ENCODE measurements at regions not wholly inside any gene's neighbourhood (a gene's known extent, or its start where the extent isn't known, plus 50 kb on each side); places are given as distances from the start of the nearest gene placed in this dataset.

GRCh38 chr2:145020694-145021093, 500.8 kb upstream of the ZEB2 start:
- POLR2A ChIA-PET: no interaction called here
- BruUV-seq (replicated peaks): no TSS peak

More at GRCh38 chr2:145020694-145021093, 500.8 kb upstream of the ZEB2 start:
- intact Hi-C loops (cut with micrococcal nuclease): no loop called here
- ChIA-PET RAD21 (ENCODE audit: low non-redundant PET in 1 of 2, low total read pairs in 2 of 2, uncharacterized antibody in 2 of 2, unreplicated experiment in 2 of 2) (no interaction called here), CTCF (no interaction called here)
- no peaks in the 10 kb centered on the region for H3K4me1 ChIP-seq (ENCODE audit: control insufficient read depth in 1 of 2, insufficient read depth in 2 of 2, low read length in 2 of 2)
- DNase-seq (ENCODE audit: low read depth, low spot score): no peak
- H3K9me3 ChIP-seq (ENCODE audit: control insufficient read depth in 1 of 2, insufficient read depth in 1 of 2, low read depth in 1 of 2, low read length in 2 of 2): no peaks in the 10 kb centered on the region
- no peaks in the 10 kb centered on the region; the same call in 1 of the 2 replicates for H3K9me2 ChIP-seq (ENCODE audit: insufficient read depth)
- ATAC-seq: no peak
- H2AFZ ChIP-seq (ENCODE audit: low read depth, low read length, poor library complexity, severe bottlenecking): no peak overlapping the region
- H3K4me3 ChIP-seq (replicated peaks in 1 of 2; ENCODE audit: low read depth in 1 of 2, low read length in 2 of 2): no peak overlapping the region
- H3K36me3 ChIP-seq (ENCODE audit: control insufficient read depth in 1 of 2, insufficient read depth in 2 of 2, low read length in 2 of 2): no peaks in the 10 kb centered on the region
- TF ChIP-seq CEBPB (IDR thresholded peaks at IDR 0.05; ENCODE audit: low read depth): no peak
- TF ChIP-seq SP1 (IDR thresholded peaks at IDR 0.05; ENCODE audit: low read depth): no peak
- no peak for TF ChIP-seq ZBTB33 (IDR thresholded peaks at IDR 0.05; ENCODE audit: extremely low read depth, insufficient replicate concordance, low read length)
- no peak for TF ChIP-seq CTCF (IDR thresholded peaks at IDR 0.05 in 2 of 3, conservative IDR thresholded peaks at IDR 0.05 in 1 of 3; ENCODE audit: borderline replicate concordance in 1 of 3, insufficient read depth in 1 of 3, low read depth in 2 of 3, low read length in 2 of 3)
- no peak for TF ChIP-seq EZH2 (IDR thresholded peaks at IDR 0.05)
- no peak for TF ChIP-seq ATF3 (IDR thresholded peaks at IDR 0.05)
- TF ChIP-seq EGR1 (IDR thresholded peaks at IDR 0.05; ENCODE audit: low read depth): no peak
- no peak for TF ChIP-seq RAD21 (IDR thresholded peaks at IDR 0.05; ENCODE audit: low read depth)
- no peak for TF ChIP-seq REST (IDR thresholded peaks at IDR 0.05; ENCODE audit: low read depth)
- TF ChIP-seq POLR2AphosphoS5 (IDR thresholded peaks at IDR 0.05; ENCODE audit: low read depth, low read length): no peak
- no peak for TF ChIP-seq CBX3 (IDR thresholded peaks at IDR 0.05; ENCODE audit: low read depth)
- no peak for TF ChIP-seq POLR2A (IDR thresholded peaks at IDR 0.05; ENCODE audit: borderline replicate concordance, extremely low read depth, insufficient read depth, insufficient read length)
- no peak for TF ChIP-seq ZNF274 (IDR thresholded peaks at IDR 0.05; ENCODE audit: low read depth, low read length)
- TF ChIP-seq JUND (IDR thresholded peaks at IDR 0.05): no peak
- H3K27me3 ChIP-seq (ENCODE audit: insufficient read depth, low read length): no peaks in the 10 kb centered on the region
- no peak overlapping the region for H3K4me2 ChIP-seq (ENCODE audit: low read length)
- no peak overlapping the region for H3K9ac ChIP-seq (ENCODE audit: low read length)
- H4K20me1 ChIP-seq (ENCODE audit: insufficient read depth): no peaks in the 10 kb centered on the region
- no peak overlapping the region for H3K27ac ChIP-seq (ENCODE audit: low read depth, low read length)
- no peaks in the 10 kb centered on the region for H3K79me2 ChIP-seq (ENCODE audit: insufficient read depth, low read length)
